ENCODE measurements at regions not wholly inside any gene's neighbourhood (a gene's known extent, or its start where the extent isn't known, plus 50 kb on each side); places are given as distances from the start of the nearest gene placed in this dataset.

DNA sequence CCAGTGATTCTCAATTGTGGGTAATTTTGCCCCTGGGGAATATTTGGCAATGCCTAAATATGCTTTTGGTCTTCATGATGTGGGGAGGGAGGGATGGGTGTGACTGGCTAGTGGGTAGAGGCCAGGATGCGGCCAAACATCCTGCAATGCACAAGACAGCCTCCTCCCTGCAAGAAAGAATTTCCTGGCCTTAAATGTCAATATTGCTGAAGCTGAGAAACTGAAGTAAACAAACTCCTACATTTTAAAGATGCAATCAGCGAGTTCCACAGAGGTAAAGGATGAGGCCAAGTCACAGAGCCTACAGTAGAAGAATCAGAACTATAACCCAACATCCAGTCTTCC, 272.9 kb upstream of the EPHA4 start:
- Histone ChIP-seq H3K27me3 (ENCODE audit: insufficient read depth, poor library complexity, severe bottlenecking) (no peaks in the 10 kb centered on the region), H3K27ac (replicated peaks) (no peak overlapping the region), H3K4me3 (replicated peaks; ENCODE audit: insufficient read depth, low read length) (no peak overlapping the region)
- no peak for DNase-seq (ENCODE audit: low read depth in 1 of 2, low spot score in 1 of 2)
- TF ChIP-seq SPI1 (IDR thresholded peaks at IDR 0.05; ENCODE audit: borderline replicate concordance, low read depth) (no peak), POLR2AphosphoS5 (IDR thresholded peaks at IDR 0.05; ENCODE audit: low read depth) (no peak), REST (IDR thresholded peaks at IDR 0.05; ENCODE audit: insufficient replicate concordance, low read depth) (no peak), GABPA (IDR thresholded peaks at IDR 0.05; ENCODE audit: low read depth) (no peak), CTCF (IDR thresholded peaks at IDR 0.05; ENCODE audit: insufficient read depth, low read length) (no peak)

GRCh38 chr2:221844212-221845020, 272.3 kb upstream of the EPHA4 start:
- H3K27me3 ChIP-seq (ENCODE audit: insufficient read depth, poor library complexity, severe bottlenecking): no peaks in the 10 kb centered on the region
- DNase-seq (ENCODE audit: low read depth in 1 of 2, low spot score in 1 of 2): no peak

More at GRCh38 chr2:221844212-221845020, 272.3 kb upstream of the EPHA4 start:
- Histone ChIP-seq H3K27ac (replicated peaks) (no peak overlapping the region), H3K4me3 (replicated peaks; ENCODE audit: insufficient read depth, low read length) (no peak overlapping the region)
- TF ChIP-seq SPI1 (IDR thresholded peaks at IDR 0.05; ENCODE audit: borderline replicate concordance, low read depth): no peak
- TF ChIP-seq CTCF (IDR thresholded peaks at IDR 0.05; ENCODE audit: insufficient read depth, low read length): no peak
- no peak for TF ChIP-seq POLR2AphosphoS5 (IDR thresholded peaks at IDR 0.05; ENCODE audit: low read depth)
- TF ChIP-seq GABPA (IDR thresholded peaks at IDR 0.05; ENCODE audit: low read depth): no peak
- TF ChIP-seq REST (IDR thresholded peaks at IDR 0.05; ENCODE audit: insufficient replicate concordance, low read depth): no peak
